Uterus (tissue), 3 donors: ENCODE measurements at regions not wholly inside any gene's neighbourhood (a gene's known extent, or its start where the extent isn't known, plus 50 kb on each side); places are given as distances from the start of the nearest gene placed in this dataset.

ENCODE experiments used
- DNase-seq, 2 donors: peaks; one replicate each; pipeline ENCODE4 v3.0.0-alpha.2; 2019 to 2020
- H3K27ac ChIP-seq, 2 donors: fragments of 200-600 bp; sonication (generic); 1 replicate in 1 of 2; 2 replicates in 1 of 2; pipeline ENCODE4 v1.5.1; 2016 to 2018
- H3K27me3 ChIP-seq, 2 donors: fragments of 200-600 bp; sonication (generic); one replicate each; pipeline ENCODE4 v1.5.1; 2018 to 2019; ENCODE audit warnings: control low read depth in 1 of 2
- H3K36me3 ChIP-seq, 2 donors: fragments of 200-600 bp; sonication (generic); one replicate each; pipeline ENCODE4 v1.5.1; 2019; ENCODE audit warnings: control low read depth in 1 of 2
- H3K4me1 ChIP-seq, 2 donors: fragments of 200-600 bp; sonication (generic); one replicate each; pipeline ENCODE4 v1.5.1; 2018 to 2019; ENCODE audit warnings: control low read depth in 1 of 2
- H3K4me3 ChIP-seq, 2 donors: fragments of 200-600 bp; sonication (generic); 1 replicate in 1 of 2; 2 replicates in 1 of 2; pipeline ENCODE4 v1.5.1; 2018 to 2019; ENCODE audit warnings: mild to moderate bottlenecking in 1 of 2
- H3K9me3 ChIP-seq, 2 donors: fragments of 200-600 bp; sonication (generic); one replicate each; pipeline ENCODE4 v1.5.1; 2019; ENCODE audit warnings: control low read depth in 1 of 2
- POLR2A ChIP-seq, 2 donors: fragments of 450-650 bp; IDR thresholded peaks; one replicate each; pipeline ENCODE4 v1.6.1; 2016; ENCODE audit warnings: antibody characterized with exemption in 2 of 2, mild to moderate bottlenecking in 1 of 2, moderate library complexity in 1 of 2
- intact Hi-C: fragments of 100-400 bp; cut with DNase I; formaldehyde crosslinking; loops from one replicate; pipeline ENCODE4 v1.15.1; 2023; ENCODE audit warnings: low total_unique reads
- TF ChIP-seq, protein P1 (sequence below), 4 experiments: fragments of 200-600 bp in 2 of 4; fragments of 450-650 bp in 2 of 4; sonication (generic) in 2 of 4; IDR thresholded peaks; one replicate each; pipeline ENCODE4 v1.5.1; 2016 to 2019; ENCODE audit warnings: antibody characterized with exemption in 4 of 4, mild to moderate bottlenecking in 2 of 4, moderate library complexity in 1 of 4
- donor health status: DM: yes; HTN: yes; CAD: no.

DNA sequence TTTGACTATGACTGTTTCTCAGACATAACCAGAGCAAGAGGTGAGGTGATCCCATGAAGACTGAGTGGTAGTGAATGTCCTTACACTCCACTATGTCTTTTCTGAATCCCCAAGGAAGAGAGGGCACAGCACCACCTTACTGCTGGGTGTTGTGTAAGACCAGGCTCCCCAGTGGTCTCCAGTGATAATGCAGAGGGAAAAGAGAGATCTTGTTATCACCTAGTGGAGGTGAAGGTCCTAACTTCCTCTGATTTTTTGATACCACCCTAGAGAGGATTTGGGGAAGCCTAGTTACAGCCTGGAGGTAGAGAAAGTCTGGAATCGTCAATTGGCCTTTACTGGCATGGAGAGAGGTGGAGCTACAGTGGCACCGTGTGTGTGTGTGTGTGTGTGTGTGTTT, 288.0 kb upstream of the BCHE start:
- H3K4me1 ChIP-seq, result no peaks in the 10 kb centered on the region
- no peak for TF ChIP-seq POLR2A (IDR thresholded peaks at IDR 0.05)
- TF ChIP-seq, protein P1, sequence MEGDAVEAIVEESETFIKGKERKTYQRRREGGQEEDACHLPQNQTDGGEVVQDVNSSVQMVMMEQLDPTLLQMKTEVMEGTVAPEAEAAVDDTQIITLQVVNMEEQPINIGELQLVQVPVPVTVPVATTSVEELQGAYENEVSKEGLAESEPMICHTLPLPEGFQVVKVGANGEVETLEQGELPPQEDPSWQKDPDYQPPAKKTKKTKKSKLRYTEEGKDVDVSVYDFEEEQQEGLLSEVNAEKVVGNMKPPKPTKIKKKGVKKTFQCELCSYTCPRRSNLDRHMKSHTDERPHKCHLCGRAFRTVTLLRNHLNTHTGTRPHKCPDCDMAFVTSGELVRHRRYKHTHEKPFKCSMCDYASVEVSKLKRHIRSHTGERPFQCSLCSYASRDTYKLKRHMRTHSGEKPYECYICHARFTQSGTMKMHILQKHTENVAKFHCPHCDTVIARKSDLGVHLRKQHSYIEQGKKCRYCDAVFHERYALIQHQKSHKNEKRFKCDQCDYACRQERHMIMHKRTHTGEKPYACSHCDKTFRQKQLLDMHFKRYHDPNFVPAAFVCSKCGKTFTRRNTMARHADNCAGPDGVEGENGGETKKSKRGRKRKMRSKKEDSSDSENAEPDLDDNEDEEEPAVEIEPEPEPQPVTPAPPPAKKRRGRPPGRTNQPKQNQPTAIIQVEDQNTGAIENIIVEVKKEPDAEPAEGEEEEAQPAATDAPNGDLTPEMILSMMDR (IDR thresholded peaks at IDR 0.05), result no peak

DNA sequence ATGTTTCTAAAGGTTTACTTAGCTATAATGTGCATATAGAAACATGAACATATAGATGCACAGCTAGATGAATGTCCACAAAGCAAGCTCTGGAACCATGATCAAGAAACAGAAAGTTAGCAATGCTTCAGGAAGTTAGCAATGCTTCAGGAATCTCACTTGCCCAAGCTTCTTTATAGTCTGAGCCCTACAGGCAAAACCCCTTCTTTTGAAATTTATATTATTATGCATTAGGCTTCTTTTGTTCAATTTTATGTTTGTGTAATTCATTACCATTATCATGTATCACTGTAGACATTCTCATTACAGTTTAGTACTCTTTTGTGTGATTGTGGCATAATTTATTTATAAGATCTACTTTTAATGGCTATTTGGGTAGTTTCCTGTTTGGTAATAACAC, 286.4 kb upstream of the BCHE start:
- H3K27me3 ChIP-seq, result no peaks in the 10 kb centered on the region
- H3K9me3 ChIP-seq, result no peaks in the 10 kb centered on the region
- H3K4me1 ChIP-seq, result no peaks in the 10 kb centered on the region
- TF ChIP-seq POLR2A (IDR thresholded peaks at IDR 0.05), result no peak
- TF ChIP-seq, protein P1 (IDR thresholded peaks at IDR 0.05), result no peak
- intact Hi-C loops, result no loop called here
- H3K4me3 ChIP-seq, result no peak overlapping the region
- H3K27ac ChIP-seq, result no peak overlapping the region
- DNase-seq, result no peak
- no peaks in the 10 kb centered on the region for H3K36me3 ChIP-seq

More for the DNA sequence above, 288.0 kb upstream of the BCHE start:
- intact Hi-C loops, result no loop called here
- no peak overlapping the region for H3K27ac ChIP-seq
- DNase-seq, result no peak
- no peak overlapping the region for H3K4me3 ChIP-seq
- no peaks in the 10 kb centered on the region for H3K36me3 ChIP-seq
- no peaks in the 10 kb centered on the region for H3K27me3 ChIP-seq
- H3K9me3 ChIP-seq, result no peaks in the 10 kb centered on the region

DNA sequence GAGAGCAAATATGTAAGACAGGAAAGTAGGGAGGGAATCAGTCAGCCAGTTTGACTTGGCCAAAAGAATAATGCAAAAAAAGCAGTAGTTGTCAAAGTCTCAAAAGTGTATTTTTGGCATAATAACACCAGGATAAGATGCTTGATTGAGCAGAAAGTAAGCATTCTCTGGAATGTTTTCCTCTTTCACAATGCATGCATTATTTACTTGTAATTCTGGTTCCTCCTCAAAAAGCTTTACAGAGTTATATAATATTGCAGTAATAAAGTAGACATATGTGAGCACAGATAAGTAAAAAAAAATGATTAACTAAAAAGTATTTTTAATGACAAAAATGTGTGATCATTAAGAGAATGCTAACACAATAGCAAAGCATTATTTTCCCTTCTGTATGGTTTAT, 285.9 kb upstream of the BCHE start:
- intact Hi-C loops, result no loop called here
- H3K9me3 ChIP-seq, result no peaks in the 10 kb centered on the region
- DNase-seq, result no peak
- no peaks in the 10 kb centered on the region for H3K36me3 ChIP-seq
- H3K27ac ChIP-seq, result no peak overlapping the region
- no peak overlapping the region for H3K4me3 ChIP-seq
- TF ChIP-seq POLR2A (IDR thresholded peaks at IDR 0.05), result no peak
- TF ChIP-seq, protein P1 (IDR thresholded peaks at IDR 0.05), result no peak
- no peaks in the 10 kb centered on the region for H3K4me1 ChIP-seq
- H3K27me3 ChIP-seq, result no peaks in the 10 kb centered on the region

DNA sequence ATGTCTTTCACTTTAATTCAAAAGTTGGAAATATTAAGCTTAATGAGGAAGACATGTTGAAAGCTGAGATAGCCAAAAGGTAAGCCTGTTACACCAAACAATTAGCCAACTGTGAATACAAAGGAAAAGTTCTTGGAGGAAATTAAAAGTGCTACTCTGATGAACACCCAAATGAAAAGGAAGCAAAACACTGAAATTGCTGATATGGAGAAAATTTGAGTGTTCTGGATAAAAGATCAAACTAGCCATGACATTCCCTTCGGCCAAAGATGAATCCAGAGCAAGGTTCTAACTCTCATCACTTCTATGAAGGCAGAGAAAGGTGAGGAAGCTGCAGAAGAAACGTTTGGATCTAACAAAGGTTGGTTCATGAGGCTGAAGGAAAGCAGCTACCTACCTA, 280.8 kb upstream of the BCHE start:
- no peaks in the 10 kb centered on the region for H3K27me3 ChIP-seq
- H3K4me1 ChIP-seq, result no peaks in the 10 kb centered on the region
- intact Hi-C loops, result no loop called here
- no peak for TF ChIP-seq POLR2A (IDR thresholded peaks at IDR 0.05)
- TF ChIP-seq, protein P1 (IDR thresholded peaks at IDR 0.05), result no peak
- DNase-seq, result no peak
- H3K9me3 ChIP-seq, result no peaks in the 10 kb centered on the region
- H3K36me3 ChIP-seq, result no peaks in the 10 kb centered on the region
- H3K4me3 ChIP-seq, result no peak overlapping the region
- no peak overlapping the region for H3K27ac ChIP-seq

DNA sequence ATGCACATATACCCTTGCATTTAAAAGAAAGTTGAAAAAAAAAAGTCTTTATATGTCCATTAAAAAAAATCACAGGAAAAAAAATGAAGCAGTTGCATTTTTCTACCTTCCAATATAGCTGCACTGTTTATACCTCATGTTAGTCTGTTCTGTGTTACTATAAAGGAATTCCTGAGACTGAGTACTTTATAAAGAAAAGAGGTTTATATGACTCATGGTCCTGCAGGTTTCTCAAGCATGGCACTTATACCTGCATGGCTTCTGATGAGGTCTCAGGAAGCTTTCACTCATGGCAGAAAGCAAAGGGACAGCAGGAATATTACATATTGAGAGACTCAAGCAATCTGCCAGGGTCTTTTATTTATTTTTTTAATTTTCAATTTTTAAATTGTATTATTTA, 277.2 kb upstream of the BCHE start:
- Histone ChIP-seq H3K27ac (no peak overlapping the region), H3K36me3 (no peaks in the 10 kb centered on the region), H3K9me3 (no peaks in the 10 kb centered on the region), H3K4me3 (no peak overlapping the region), H3K27me3 (no peaks in the 10 kb centered on the region), H3K4me1 (no peaks in the 10 kb centered on the region)
- DNase-seq, result no peak
- TF ChIP-seq, protein P1 (IDR thresholded peaks at IDR 0.05), result no peak
- TF ChIP-seq POLR2A (IDR thresholded peaks at IDR 0.05), result no peak
- intact Hi-C loops, result no loop called here
